ENCODE measurements at regions not wholly inside any gene's neighbourhood (a gene's known extent, or its start where the extent isn't known, plus 50 kb on each side); places are given as distances from the start of the nearest gene placed in this dataset.

DNA sequence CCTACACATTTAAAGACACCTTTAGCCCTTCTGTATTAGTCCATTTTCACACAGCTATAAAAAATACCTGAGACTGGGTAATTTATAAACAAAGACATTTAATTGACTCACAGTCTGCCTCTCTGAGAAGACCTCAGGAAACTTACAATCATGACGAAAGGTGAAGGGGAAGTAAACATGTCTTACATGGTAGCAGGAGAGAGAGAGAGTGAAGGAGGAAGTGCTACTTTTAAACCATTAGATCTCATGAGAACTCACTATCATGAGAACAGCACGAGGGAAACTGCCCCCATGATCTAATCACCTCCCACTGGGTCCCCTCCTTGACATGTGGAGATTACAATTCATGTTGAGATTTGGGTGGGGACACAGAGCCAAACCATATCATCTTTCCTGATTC is 946.6 kb downstream of the SLC4A3 start:
- TF ChIP-seq POLR2A (IDR thresholded peaks at IDR 0.05) (no peak), CTCF (IDR thresholded peaks at IDR 0.05) (no peak), EP300 (IDR thresholded peaks at IDR 0.05) (no peak)
- DNase-seq (ENCODE audit: low spot score in 2 of 2), result no peak
- 55 to 58% methylated on average over 2 of the region's 2 CpGs for WGBS, 2 donors
- H3K9me3 ChIP-seq, result no peaks in the 10 kb centered on the region
- H3K36me3 ChIP-seq, result no peaks in the 10 kb centered on the region
- no peaks in the 10 kb centered on the region for H3K4me1 ChIP-seq
- H3K27ac ChIP-seq, result no peak overlapping the region
- H3K4me3 ChIP-seq, result no peak overlapping the region
- no peaks in the 10 kb centered on the region for H3K27me3 ChIP-seq

DNA sequence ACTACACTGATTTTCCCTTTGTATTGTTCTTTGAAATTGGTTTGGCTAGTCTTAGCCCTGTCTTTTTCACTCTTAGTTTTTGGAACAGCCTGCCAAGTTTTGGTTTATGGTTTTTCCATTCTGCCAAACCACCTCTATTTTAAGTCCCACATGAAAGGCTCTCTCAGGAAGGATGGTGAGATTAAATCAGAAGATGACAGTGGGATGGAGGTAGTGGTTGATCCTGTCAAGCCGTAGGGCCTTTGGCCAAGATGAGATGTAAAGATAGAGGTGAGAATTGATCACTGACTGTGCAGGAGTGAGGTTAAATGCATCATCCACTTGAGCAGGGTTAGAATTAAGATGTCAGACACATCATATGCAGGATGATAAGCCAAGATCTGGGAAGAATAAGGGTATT is 948.5 kb downstream of the SLC4A3 start:
- TF ChIP-seq POLR2A (IDR thresholded peaks at IDR 0.05) (no peak), EP300 (IDR thresholded peaks at IDR 0.05) (no peak), CTCF (IDR thresholded peaks at IDR 0.05) (no peak)
- H3K36me3 ChIP-seq, result no peaks in the 10 kb centered on the region
- no peaks in the 10 kb centered on the region for H3K4me1 ChIP-seq
- DNase-seq (ENCODE audit: low spot score in 2 of 2), result no peak
- H3K4me3 ChIP-seq, result no peak overlapping the region
- H3K27me3 ChIP-seq, result no peaks in the 10 kb centered on the region
- H3K9me3 ChIP-seq, result no peaks in the 10 kb centered on the region
- WGBS, 2 donors, result 81 to 91% methylated on average over 1 of the region's 1 CpG
- H3K27ac ChIP-seq, result no peak overlapping the region

- TF ChIP-seq POLR2A (IDR thresholded peaks at IDR 0.05) (no peak), EP300 (IDR thresholded peaks at IDR 0.05) (no peak), CTCF (IDR thresholded peaks at IDR 0.05) (no peak)
- no peaks in the 10 kb centered on the region for H3K36me3 ChIP-seq
- no peaks in the 10 kb centered on the region for H3K4me1 ChIP-seq
- no peaks in the 10 kb centered on the region for H3K27me3 ChIP-seq
- no peaks in the 10 kb centered on the region for H3K9me3 ChIP-seq
- no peak for DNase-seq (ENCODE audit: low spot score in 2 of 2)
- no peak overlapping the region for H3K4me3 ChIP-seq
- no peak overlapping the region for H3K27ac ChIP-seq
- WGBS, 2 donors, result 92 to 96% methylated on average over 2 of the region's 2 CpGs
Observed at GRCh38 chr2:220579452-220579851, 952.0 kb downstream of the SLC4A3 start.

DNA sequence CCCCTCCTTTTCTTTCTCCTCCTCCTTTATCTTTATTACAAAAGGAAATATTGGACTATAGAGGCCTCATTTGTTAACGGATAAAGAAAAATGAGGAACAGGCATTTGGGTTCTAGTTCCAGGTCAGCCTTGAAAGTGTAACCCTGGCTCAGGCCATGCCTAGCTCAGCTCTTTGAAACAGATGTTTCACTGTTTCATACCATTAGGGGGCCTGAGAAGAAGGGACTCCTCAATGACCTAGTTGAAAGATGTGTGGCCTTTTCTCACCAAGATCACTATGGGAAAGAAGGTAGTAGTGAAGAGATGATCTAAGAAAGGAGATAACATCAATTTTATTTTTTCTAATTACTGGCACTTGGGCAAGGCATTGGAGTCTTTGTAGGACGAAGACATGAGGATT is 952.7 kb downstream of the SLC4A3 start:
- WGBS, 2 donors, result 58 to 85% methylated on average over 2 of the region's 2 CpGs
- Histone ChIP-seq H3K4me1 (no peaks in the 10 kb centered on the region), H3K27ac (no peak overlapping the region), H3K27me3 (no peaks in the 10 kb centered on the region), H3K9me3 (no peaks in the 10 kb centered on the region), H3K36me3 (no peaks in the 10 kb centered on the region), H3K4me3 (no peak overlapping the region)
- DNase-seq (ENCODE audit: low spot score in 2 of 2), result no peak
- TF ChIP-seq POLR2A (IDR thresholded peaks at IDR 0.05), result no peak
- TF ChIP-seq CTCF (IDR thresholded peaks at IDR 0.05), result no peak
- TF ChIP-seq EP300 (IDR thresholded peaks at IDR 0.05), result no peak

- 83 to 84% methylated on average over 2 of the region's 2 CpGs for WGBS, 2 donors
- Histone ChIP-seq H3K36me3 (no peaks in the 10 kb centered on the region), H3K27ac (no peak overlapping the region), H3K9me3 (no peaks in the 10 kb centered on the region), H3K27me3 (no peaks in the 10 kb centered on the region), H3K4me3 (no peak overlapping the region), H3K4me1 (no peaks in the 10 kb centered on the region)
- no peak for TF ChIP-seq POLR2A (IDR thresholded peaks at IDR 0.05)
- no peak for TF ChIP-seq EP300 (IDR thresholded peaks at IDR 0.05)
- TF ChIP-seq CTCF (IDR thresholded peaks at IDR 0.05), result no peak
- DNase-seq (ENCODE audit: low spot score in 2 of 2), result no peak
Observed at GRCh38 chr2:220583725-220584124, 956.3 kb downstream of the SLC4A3 start.
